Upper lobe of left lung (tissue), 4 donors: ENCODE measurements at regions not wholly inside any gene's neighbourhood (a gene's known extent, or its start where the extent isn't known, plus 50 kb on each side); places are given as distances from the start of the nearest gene placed in this dataset.

ENCODE experiments used
- CTCF ChIP-seq, 6 experiments: fragments of 450-650 bp in 4 of 6; fragments of 200-600 bp in 2 of 6; sonication (generic) in 2 of 6; IDR thresholded peaks; one replicate each; pipeline ENCODE4 v1.5.1; 2016 to 2019; ENCODE audit warnings: antibody characterized with exemption in 6 of 6
- EP300 ChIP-seq, 4 donors: sonication (generic); formaldehyde crosslinking; IDR thresholded peaks; one replicate each; pipeline ENCODE4 v1.5.1; 2017; ENCODE audit warnings: antibody characterized with exemption in 4 of 4, control low read depth in 2 of 4
- POLR2A ChIP-seq, 4 donors: fragments of 450-650 bp; IDR thresholded peaks; one replicate each; pipeline ENCODE4 v1.5.1; 2016 to 2017; ENCODE audit warnings: antibody characterized with exemption in 4 of 4, mild to moderate bottlenecking in 2 of 4

GRCh38 chr15:35921046-35921445 lies 375.1 kb upstream of the DPH6 start:
- TF ChIP-seq EP300 (IDR thresholded peaks at IDR 0.05) (no peak), CTCF (IDR thresholded peaks at IDR 0.05) (no peak), POLR2A (IDR thresholded peaks at IDR 0.05) (no peak)
